Smooth muscle cell (in vitro differentiated cells): ENCODE measurements at regions not wholly inside any gene's neighbourhood (a gene's known extent, or its start where the extent isn't known, plus 50 kb on each side); places are given as distances from the start of the nearest gene placed in this dataset.

ENCODE experiments used
- DNase-seq: peaks from one replicate; lab custom pipeline; 2025; ENCODE audit not compliant: unreplicated experiment; lab: John Stamatoyannopoulos, UW
- H2AFZ ChIP-seq: fragments of 200-600 bp; sonication (generic); 2 replicates; pipeline ENCODE4 v1.6.0; 2016; ENCODE audit warnings: antibody characterized with exemption, low read depth, mild to moderate bottlenecking
- H3F3A ChIP-seq: fragments of 200-600 bp; sonication (generic); 2 replicates; pipeline ENCODE4 v1.6.0; 2017; ENCODE audit warnings: antibody characterized with exemption, low read depth
- H3K27ac ChIP-seq: fragments of 200-600 bp; sonication (generic); 2 replicates; pipeline ENCODE4 v1.5.1; 2016; ENCODE audit warnings: low read depth, mild to moderate bottlenecking
- H3K27me3 ChIP-seq: fragments of 200-600 bp; sonication (generic); 2 replicates; pipeline ENCODE4 v1.6.1; 2016; ENCODE audit warnings: low read depth, mild to moderate bottlenecking
- H3K36me3 ChIP-seq: fragments of 200-600 bp; sonication (generic); 2 replicates; pipeline ENCODE4 v1.5.1; 2016; ENCODE audit warnings: low read depth
- H3K4me1 ChIP-seq: fragments of 200-600 bp; sonication (generic); 2 replicates; pipeline ENCODE4 v1.5.1; 2016; ENCODE audit warnings: low read depth
- H3K4me2 ChIP-seq: fragments of 200-600 bp; sonication (generic); 2 replicates; pipeline ENCODE4 v1.6.0; 2016; ENCODE audit warnings: mild to moderate bottlenecking
- H3K4me3 ChIP-seq: fragments of 200-600 bp; sonication (generic); 2 replicates; pipeline ENCODE4 v1.5.1; 2016; ENCODE audit warnings: mild to moderate bottlenecking
- H3K79me2 ChIP-seq: fragments of 200-600 bp; sonication (generic); 2 replicates; pipeline ENCODE4 v1.6.0; 2016; ENCODE audit warnings: low read depth, mild to moderate bottlenecking
- H3K9ac ChIP-seq: fragments of 200-600 bp; sonication (generic); 2 replicates; pipeline ENCODE4 v1.6.0; 2016; ENCODE audit warnings: low read depth
- H3K9me3 ChIP-seq: fragments of 200-600 bp; sonication (generic); replicated peaks from 2 replicates; pipeline ENCODE4 v1.5.1; 2016; ENCODE audit warnings: low read depth
- H4K20me1 ChIP-seq: fragments of 200-600 bp; sonication (generic); 2 replicates; pipeline ENCODE4 v1.6.0; 2016; ENCODE audit warnings: low read depth
- CTCF ChIP-seq: fragments of 200-600 bp; sonication (generic); IDR thresholded peaks from 2 replicates; pipeline ENCODE4 v1.5.1; 2017; ENCODE audit warnings: borderline replicate concordance, mild to moderate bottlenecking, antibody characterized with exemption; ENCODE audit not compliant: insufficient read depth, poor library complexity, severe bottlenecking
- WGBS: methylation state at CpG from one replicate; pipeline ENCODE4 v1.1.7; 2016; ENCODE audit warnings: low lambda C conversion rate; 5-methylcytosine and 5-hydroxymethylcytosine counted together

DNA sequence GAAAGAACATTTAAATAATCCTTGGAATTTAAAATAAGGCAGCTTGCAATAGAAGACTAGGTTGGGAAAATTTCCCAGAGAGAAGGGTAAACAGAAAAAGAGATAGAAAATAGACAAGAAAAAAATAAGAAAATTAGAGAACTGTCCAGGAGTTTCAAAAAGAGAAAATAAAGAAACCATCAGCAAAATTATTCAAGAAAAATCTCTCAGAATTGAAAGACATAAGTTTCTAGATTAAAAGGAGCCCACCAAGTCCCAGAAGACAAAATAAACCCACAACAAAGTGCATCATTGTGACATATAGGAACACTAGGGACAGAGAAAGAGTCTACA lies 88.6 kb upstream of the CDYL start:
- no peaks in the 10 kb centered on the region for H3K79me2 ChIP-seq
- H3K36me3 ChIP-seq: no peaks in the 10 kb centered on the region
- TF ChIP-seq CTCF: no peak
- peak overlapping the region; percentile 85 for H3K27ac ChIP-seq
- no peak overlapping the region for H3K9ac ChIP-seq
- peak overlapping the region; percentile 60 for H2AFZ ChIP-seq
- no peaks in the 10 kb centered on the region for H3K27me3 ChIP-seq
- DNase-seq: no peak
- H3K4me2 ChIP-seq: peak overlapping the region; percentile 79
- H3K9me3 ChIP-seq: no peaks in the 10 kb centered on the region
- H3F3A ChIP-seq: peaks cover 5% of the 10 kb centered on the region
- H3K4me3 ChIP-seq: no peak overlapping the region
- H4K20me1 ChIP-seq: no peaks in the 10 kb centered on the region
- peaks cover 3% of the 10 kb centered on the region for H3K4me1 ChIP-seq

- Histone ChIP-seq H3K27me3 (no peaks in the 10 kb centered on the region), H3K4me2 (no peak overlapping the region), H3K9ac (no peak overlapping the region), H4K20me1 (no peaks in the 10 kb centered on the region), H3K36me3 (no peaks in the 10 kb centered on the region), H3K4me1 (no peaks in the 10 kb centered on the region), H3K9me3 (no peaks in the 10 kb centered on the region), H3K79me2 (no peaks in the 10 kb centered on the region), H3K4me3 (no peak overlapping the region), H3K27ac (no peak overlapping the region), H2AFZ (no peak overlapping the region), H3F3A (peaks cover 2% of the 10 kb centered on the region)
- WGBS: 83% methylated on average over 10 of the region's 10 CpGs
- DNase-seq: no peak
- TF ChIP-seq CTCF: no peak
These were observed 93.6 kb upstream of the CDYL start for GRCh38 chr6:4682431-4683097.

- no peaks in the 10 kb centered on the region for H4K20me1 ChIP-seq
- H3K27me3 ChIP-seq: no peaks in the 10 kb centered on the region
- no peak for DNase-seq
- WGBS: 86% methylated on average over 7 of the region's 7 CpGs
- no peak overlapping the region for H2AFZ ChIP-seq
- H3F3A ChIP-seq: no peaks in the 10 kb centered on the region
- H3K4me2 ChIP-seq: no peak overlapping the region
- TF ChIP-seq CTCF: no peak
- no peak overlapping the region for H3K27ac ChIP-seq
- no peaks in the 10 kb centered on the region for H3K9me3 ChIP-seq
- no peak overlapping the region for H3K9ac ChIP-seq
- no peaks in the 10 kb centered on the region for H3K36me3 ChIP-seq
- H3K4me1 ChIP-seq: no peaks in the 10 kb centered on the region
- H3K79me2 ChIP-seq: no peaks in the 10 kb centered on the region
- no peak overlapping the region for H3K4me3 ChIP-seq
These were observed 97.5 kb upstream of the CDYL start for GRCh38 chr6:4678506-4679300.

GRCh38 chr6:4677751-4678065 lies 98.5 kb upstream of the CDYL start:
- 86% methylated on average over 4 of the region's 4 CpGs for WGBS
- no peak for TF ChIP-seq CTCF
- H2AFZ ChIP-seq: no peak overlapping the region

More at GRCh38 chr6:4677751-4678065, 98.5 kb upstream of the CDYL start:
- Histone ChIP-seq H3K79me2 (no peaks in the 10 kb centered on the region), H3K4me3 (no peak overlapping the region), H3K4me1 (no peaks in the 10 kb centered on the region), H3F3A (no peaks in the 10 kb centered on the region), H3K27me3 (no peaks in the 10 kb centered on the region), H3K27ac (no peak overlapping the region), H3K4me2 (no peak overlapping the region), H3K36me3 (no peaks in the 10 kb centered on the region), H3K9ac (no peak overlapping the region), H3K9me3 (no peaks in the 10 kb centered on the region), H4K20me1 (no peaks in the 10 kb centered on the region)
- no peak for DNase-seq
